ENCODE measurements at regions not wholly inside any gene's neighbourhood (a gene's known extent, or its start where the extent isn't known, plus 50 kb on each side); places are given as distances from the start of the nearest gene placed in this dataset.

DNA sequence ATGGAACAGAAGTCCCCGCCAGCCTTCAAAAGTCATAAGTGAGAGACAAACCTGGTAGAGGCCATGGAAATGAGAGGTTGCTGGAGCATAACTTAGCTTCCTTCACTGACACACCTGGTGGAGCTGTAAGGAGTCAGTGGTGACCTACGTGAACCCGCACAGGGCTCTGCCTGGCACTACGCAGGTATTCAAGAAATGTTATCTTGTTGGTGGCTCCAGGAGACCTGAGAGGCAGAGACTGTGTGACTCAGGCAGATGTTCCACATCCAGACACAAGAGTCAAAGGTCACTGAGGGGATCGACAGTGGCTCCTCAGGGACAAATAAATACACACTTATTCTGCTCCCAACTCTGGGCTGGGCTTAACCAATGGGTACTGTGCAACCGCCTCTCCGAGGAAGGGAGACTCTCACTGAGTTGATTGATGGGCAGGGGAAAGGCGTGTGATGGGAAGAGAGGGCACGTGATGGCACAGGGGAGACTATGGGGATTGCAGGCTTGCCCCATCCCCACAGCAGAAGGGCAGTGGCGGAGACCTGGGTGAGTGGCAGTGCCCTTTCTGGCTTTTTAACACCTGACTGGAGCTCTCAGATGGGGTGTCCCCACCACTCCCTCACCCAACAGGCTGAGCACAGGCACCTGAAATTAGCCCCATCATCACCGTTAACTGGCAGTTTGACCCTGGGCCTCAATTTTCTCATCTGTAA, 111.7 kb upstream of the SMAD3 start (continued):
- TF ChIP-seq, protein P1, sequence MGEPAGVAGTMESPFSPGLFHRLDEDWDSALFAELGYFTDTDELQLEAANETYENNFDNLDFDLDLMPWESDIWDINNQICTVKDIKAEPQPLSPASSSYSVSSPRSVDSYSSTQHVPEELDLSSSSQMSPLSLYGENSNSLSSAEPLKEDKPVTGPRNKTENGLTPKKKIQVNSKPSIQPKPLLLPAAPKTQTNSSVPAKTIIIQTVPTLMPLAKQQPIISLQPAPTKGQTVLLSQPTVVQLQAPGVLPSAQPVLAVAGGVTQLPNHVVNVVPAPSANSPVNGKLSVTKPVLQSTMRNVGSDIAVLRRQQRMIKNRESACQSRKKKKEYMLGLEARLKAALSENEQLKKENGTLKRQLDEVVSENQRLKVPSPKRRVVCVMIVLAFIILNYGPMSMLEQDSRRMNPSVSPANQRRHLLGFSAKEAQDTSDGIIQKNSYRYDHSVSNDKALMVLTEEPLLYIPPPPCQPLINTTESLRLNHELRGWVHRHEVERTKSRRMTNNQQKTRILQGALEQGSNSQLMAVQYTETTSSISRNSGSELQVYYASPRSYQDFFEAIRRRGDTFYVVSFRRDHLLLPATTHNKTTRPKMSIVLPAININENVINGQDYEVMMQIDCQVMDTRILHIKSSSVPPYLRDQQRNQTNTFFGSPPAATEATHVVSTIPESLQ (CRISPR knock-in tag; IDR thresholded peaks at IDR 0.05), result no peak
- TF ChIP-seq GABPB1 (CRISPR knock-in tag; IDR thresholded peaks at IDR 0.05), result no peak
- no peak for TF ChIP-seq TP53 (CRISPR knock-in tag; IDR thresholded peaks at IDR 0.05)
- TF ChIP-seq, protein P2, sequence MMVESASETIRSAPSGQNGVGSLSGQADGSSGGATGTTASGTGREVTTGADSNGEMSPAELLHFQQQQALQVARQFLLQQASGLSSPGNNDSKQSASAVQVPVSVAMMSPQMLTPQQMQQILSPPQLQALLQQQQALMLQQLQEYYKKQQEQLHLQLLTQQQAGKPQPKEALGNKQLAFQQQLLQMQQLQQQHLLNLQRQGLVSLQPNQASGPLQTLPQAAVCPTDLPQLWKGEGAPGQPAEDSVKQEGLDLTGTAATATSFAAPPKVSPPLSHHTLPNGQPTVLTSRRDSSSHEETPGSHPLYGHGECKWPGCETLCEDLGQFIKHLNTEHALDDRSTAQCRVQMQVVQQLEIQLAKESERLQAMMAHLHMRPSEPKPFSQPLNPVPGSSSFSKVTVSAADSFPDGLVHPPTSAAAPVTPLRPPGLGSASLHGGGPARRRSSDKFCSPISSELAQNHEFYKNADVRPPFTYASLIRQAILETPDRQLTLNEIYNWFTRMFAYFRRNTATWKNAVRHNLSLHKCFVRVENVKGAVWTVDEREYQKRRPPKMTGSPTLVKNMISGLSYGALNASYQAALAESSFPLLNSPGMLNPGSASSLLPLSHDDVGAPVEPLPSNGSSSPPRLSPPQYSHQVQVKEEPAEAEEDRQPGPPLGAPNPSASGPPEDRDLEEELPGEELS (CRISPR knock-in tag; IDR thresholded peaks at IDR 0.05), result no peak
- TF ChIP-seq ATF1 (CRISPR knock-in tag; IDR thresholded peaks at IDR 0.05), result no peak
- TF ChIP-seq KAT7 (CRISPR knock-in tag; IDR thresholded peaks at IDR 0.05; ENCODE audit: borderline replicate concordance), result no peak
- no peak for TF ChIP-seq TCF7 (CRISPR knock-in tag; IDR thresholded peaks at IDR 0.05; ENCODE audit: low read depth)
- TF ChIP-seq ESRRA (CRISPR knock-in tag; IDR thresholded peaks at IDR 0.05; ENCODE audit: borderline replicate concordance), result no peak
- TF ChIP-seq, protein P3, sequence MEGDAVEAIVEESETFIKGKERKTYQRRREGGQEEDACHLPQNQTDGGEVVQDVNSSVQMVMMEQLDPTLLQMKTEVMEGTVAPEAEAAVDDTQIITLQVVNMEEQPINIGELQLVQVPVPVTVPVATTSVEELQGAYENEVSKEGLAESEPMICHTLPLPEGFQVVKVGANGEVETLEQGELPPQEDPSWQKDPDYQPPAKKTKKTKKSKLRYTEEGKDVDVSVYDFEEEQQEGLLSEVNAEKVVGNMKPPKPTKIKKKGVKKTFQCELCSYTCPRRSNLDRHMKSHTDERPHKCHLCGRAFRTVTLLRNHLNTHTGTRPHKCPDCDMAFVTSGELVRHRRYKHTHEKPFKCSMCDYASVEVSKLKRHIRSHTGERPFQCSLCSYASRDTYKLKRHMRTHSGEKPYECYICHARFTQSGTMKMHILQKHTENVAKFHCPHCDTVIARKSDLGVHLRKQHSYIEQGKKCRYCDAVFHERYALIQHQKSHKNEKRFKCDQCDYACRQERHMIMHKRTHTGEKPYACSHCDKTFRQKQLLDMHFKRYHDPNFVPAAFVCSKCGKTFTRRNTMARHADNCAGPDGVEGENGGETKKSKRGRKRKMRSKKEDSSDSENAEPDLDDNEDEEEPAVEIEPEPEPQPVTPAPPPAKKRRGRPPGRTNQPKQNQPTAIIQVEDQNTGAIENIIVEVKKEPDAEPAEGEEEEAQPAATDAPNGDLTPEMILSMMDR (IDR thresholded peaks at IDR 0.05), result no peak

DNA sequence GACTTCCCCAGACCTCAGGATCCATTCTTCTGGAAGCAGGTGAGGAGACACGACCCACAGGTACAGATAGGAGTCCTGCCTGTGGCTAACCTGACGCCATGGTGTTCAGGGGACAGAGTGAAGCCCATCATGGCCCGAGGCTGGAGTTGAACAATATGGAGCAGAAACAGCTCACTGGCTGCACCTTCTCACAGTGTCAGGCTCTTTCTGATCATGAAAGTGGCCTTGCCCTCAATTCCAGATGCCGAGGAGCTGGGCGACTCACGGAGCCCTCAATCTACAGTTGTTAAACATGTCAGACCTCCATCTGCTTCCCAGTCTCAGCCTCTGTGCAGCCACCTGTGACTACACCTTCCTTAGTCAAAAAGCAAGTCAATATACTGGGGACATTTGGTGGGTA, 110.8 kb upstream of the SMAD3 start:
- DNase-seq (ENCODE audit: low spot score) (no peak), ATAC-seq (no peak)
- ChIA-PET CTCF (interaction anchor here (1.3 kb wide), 1 partner anchor 8 kb away, joined by 4 read pairs; no protein-coding TSS in a partner anchor), POLR2A (no interaction called here)
- Mint-ChIP-seq H3K9me3 (no peaks in the 10 kb centered on the region), H3K27me3 (ENCODE audit: low read depth) (no peaks in the 10 kb centered on the region), H3K4me1 (no peaks in the 10 kb centered on the region), H3K36me3 (no peaks in the 10 kb centered on the region), H3K27ac (no peak overlapping the region), H3K4me3 (no peak overlapping the region)
- no peak for TF ChIP-seq NR1H2 (CRISPR knock-in tag; IDR thresholded peaks at IDR 0.05)
- TF ChIP-seq MXD4 (CRISPR knock-in tag; IDR thresholded peaks at IDR 0.05; ENCODE audit: borderline replicate concordance), result no peak
- no peak for TF ChIP-seq FOXK1 (CRISPR knock-in tag; IDR thresholded peaks at IDR 0.05)
- TF ChIP-seq ZNF671 (CRISPR knock-in tag; IDR thresholded peaks at IDR 0.05), result no peak
- TF ChIP-seq CREM (CRISPR knock-in tag; IDR thresholded peaks at IDR 0.05), result no peak
- no peak for TF ChIP-seq HMGA2 (CRISPR knock-in tag; IDR thresholded peaks at IDR 0.05)
- TF ChIP-seq, protein P4, sequence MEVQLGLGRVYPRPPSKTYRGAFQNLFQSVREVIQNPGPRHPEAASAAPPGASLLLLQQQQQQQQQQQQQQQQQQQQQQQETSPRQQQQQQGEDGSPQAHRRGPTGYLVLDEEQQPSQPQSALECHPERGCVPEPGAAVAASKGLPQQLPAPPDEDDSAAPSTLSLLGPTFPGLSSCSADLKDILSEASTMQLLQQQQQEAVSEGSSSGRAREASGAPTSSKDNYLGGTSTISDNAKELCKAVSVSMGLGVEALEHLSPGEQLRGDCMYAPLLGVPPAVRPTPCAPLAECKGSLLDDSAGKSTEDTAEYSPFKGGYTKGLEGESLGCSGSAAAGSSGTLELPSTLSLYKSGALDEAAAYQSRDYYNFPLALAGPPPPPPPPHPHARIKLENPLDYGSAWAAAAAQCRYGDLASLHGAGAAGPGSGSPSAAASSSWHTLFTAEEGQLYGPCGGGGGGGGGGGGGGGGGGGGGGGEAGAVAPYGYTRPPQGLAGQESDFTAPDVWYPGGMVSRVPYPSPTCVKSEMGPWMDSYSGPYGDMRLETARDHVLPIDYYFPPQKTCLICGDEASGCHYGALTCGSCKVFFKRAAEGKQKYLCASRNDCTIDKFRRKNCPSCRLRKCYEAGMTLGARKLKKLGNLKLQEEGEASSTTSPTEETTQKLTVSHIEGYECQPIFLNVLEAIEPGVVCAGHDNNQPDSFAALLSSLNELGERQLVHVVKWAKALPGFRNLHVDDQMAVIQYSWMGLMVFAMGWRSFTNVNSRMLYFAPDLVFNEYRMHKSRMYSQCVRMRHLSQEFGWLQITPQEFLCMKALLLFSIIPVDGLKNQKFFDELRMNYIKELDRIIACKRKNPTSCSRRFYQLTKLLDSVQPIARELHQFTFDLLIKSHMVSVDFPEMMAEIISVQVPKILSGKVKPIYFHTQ (CRISPR knock-in tag; IDR thresholded peaks at IDR 0.05), result no peak
- no peak for TF ChIP-seq JAZF1 (CRISPR knock-in tag; IDR thresholded peaks at IDR 0.05)
- TF ChIP-seq, protein P5, sequence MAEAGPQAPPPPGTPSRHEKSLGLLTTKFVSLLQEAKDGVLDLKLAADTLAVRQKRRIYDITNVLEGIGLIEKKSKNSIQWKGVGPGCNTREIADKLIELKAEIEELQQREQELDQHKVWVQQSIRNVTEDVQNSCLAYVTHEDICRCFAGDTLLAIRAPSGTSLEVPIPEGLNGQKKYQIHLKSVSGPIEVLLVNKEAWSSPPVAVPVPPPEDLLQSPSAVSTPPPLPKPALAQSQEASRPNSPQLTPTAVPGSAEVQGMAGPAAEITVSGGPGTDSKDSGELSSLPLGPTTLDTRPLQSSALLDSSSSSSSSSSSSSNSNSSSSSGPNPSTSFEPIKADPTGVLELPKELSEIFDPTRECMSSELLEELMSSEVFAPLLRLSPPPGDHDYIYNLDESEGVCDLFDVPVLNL (CRISPR knock-in tag; IDR thresholded peaks at IDR 0.05; ENCODE audit: borderline replicate concordance, low read depth), result no peak
- TF ChIP-seq, protein P6, sequence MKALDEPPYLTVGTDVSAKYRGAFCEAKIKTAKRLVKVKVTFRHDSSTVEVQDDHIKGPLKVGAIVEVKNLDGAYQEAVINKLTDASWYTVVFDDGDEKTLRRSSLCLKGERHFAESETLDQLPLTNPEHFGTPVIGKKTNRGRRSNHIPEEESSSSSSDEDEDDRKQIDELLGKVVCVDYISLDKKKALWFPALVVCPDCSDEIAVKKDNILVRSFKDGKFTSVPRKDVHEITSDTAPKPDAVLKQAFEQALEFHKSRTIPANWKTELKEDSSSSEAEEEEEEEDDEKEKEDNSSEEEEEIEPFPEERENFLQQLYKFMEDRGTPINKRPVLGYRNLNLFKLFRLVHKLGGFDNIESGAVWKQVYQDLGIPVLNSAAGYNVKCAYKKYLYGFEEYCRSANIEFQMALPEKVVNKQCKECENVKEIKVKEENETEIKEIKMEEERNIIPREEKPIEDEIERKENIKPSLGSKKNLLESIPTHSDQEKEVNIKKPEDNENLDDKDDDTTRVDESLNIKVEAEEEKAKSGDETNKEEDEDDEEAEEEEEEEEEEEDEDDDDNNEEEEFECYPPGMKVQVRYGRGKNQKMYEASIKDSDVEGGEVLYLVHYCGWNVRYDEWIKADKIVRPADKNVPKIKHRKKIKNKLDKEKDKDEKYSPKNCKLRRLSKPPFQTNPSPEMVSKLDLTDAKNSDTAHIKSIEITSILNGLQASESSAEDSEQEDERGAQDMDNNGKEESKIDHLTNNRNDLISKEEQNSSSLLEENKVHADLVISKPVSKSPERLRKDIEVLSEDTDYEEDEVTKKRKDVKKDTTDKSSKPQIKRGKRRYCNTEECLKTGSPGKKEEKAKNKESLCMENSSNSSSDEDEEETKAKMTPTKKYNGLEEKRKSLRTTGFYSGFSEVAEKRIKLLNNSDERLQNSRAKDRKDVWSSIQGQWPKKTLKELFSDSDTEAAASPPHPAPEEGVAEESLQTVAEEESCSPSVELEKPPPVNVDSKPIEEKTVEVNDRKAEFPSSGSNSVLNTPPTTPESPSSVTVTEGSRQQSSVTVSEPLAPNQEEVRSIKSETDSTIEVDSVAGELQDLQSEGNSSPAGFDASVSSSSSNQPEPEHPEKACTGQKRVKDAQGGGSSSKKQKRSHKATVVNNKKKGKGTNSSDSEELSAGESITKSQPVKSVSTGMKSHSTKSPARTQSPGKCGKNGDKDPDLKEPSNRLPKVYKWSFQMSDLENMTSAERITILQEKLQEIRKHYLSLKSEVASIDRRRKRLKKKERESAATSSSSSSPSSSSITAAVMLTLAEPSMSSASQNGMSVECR (CRISPR knock-in tag; IDR thresholded peaks at IDR 0.05; ENCODE audit: borderline replicate concordance), result no peak
